GM18502 (cell line): ENCODE measurements at regions not wholly inside any gene's neighbourhood (a gene's known extent, or its start where the extent isn't known, plus 50 kb on each side); places are given as distances from the start of the nearest gene placed in this dataset.

ENCODE experiments used
- ATAC-seq: cut with Tn5 transposase; IDR thresholded peaks from one replicate; pipeline ENCODE4 v1.9.1; 2021; ENCODE audit warnings: mild to moderate bottlenecking; ENCODE audit not compliant: unreplicated experiment, poor library complexity

- ATAC-seq: no peak
Measured at GRCh38 chr15:87219650-87220615, 1036.6 kb downstream of the NTRK3 start.

GRCh38 chr15:87215100-87215499 is 1041.4 kb downstream of the NTRK3 start:
- ATAC-seq: no peak

- no peak for ATAC-seq
Measured at GRCh38 chr15:87213626-87214025, 1042.9 kb downstream of the NTRK3 start.

GRCh38 chr15:87212041-87212440 is 1044.5 kb downstream of the NTRK3 start:
- ATAC-seq: no peak

- ATAC-seq: no peak
Measured at GRCh38 chr15:87211547-87211946, 1045.0 kb downstream of the NTRK3 start.

GRCh38 chr15:87209891-87210689 is 1046.4 kb downstream of the NTRK3 start:
- no peak for ATAC-seq

- no peak for ATAC-seq
Measured at GRCh38 chr15:87207990-87208580, 1048.5 kb downstream of the NTRK3 start.

GRCh38 chr15:87207251-87207650 is 1049.3 kb downstream of the NTRK3 start:
- ATAC-seq: no peak

- no peak for ATAC-seq
Measured at GRCh38 chr15:87201986-87202385, 1054.6 kb downstream of the NTRK3 start.

GRCh38 chr15:87200149-87200548 is 1056.4 kb downstream of the NTRK3 start:
- no peak for ATAC-seq

GRCh38 chr15:87197981-87198380 is 1058.6 kb downstream of the NTRK3 start:
- ATAC-seq: no peak

GRCh38 chr15:87196498-87196897 is 1060.0 kb downstream of the NTRK3 start:
- ATAC-seq: no peak

- ATAC-seq: no peak
Measured at GRCh38 chr15:87193481-87193880, 1063.1 kb downstream of the NTRK3 start.

- ATAC-seq: no peak
Measured at GRCh38 chr15:87167706-87168105, 1088.0 kb downstream of the AGBL1 start.

GRCh38 chr15:87167055-87167454 is 1087.4 kb downstream of the AGBL1 start:
- ATAC-seq: no peak

GRCh38 chr15:87155771-87156170 is 1076.1 kb downstream of the AGBL1 start:
- ATAC-seq: no peak

- ATAC-seq: no peak
Measured at GRCh38 chr15:87154761-87155160, 1075.1 kb downstream of the AGBL1 start.

GRCh38 chr15:87151202-87151748 is 1071.6 kb downstream of the AGBL1 start:
- ATAC-seq: no peak

- ATAC-seq: no peak
Measured at GRCh38 chr15:87145696-87146095, 1066.0 kb downstream of the AGBL1 start.

- no peak for ATAC-seq
Measured at GRCh38 chr15:87144775-87145174, 1065.1 kb downstream of the AGBL1 start.

GRCh38 chr15:87142096-87142495 is 1062.4 kb downstream of the AGBL1 start:
- ATAC-seq: no peak
